ENCODE measurements at regions not wholly inside any gene's neighbourhood (a gene's known extent, or its start where the extent isn't known, plus 50 kb on each side); places are given as distances from the start of the nearest gene placed in this dataset.
"Not testable (repeated sequence)": the region's sequence is repeated elsewhere in the genome, so short reads cannot be mapped to it uniquely, and the experiment has no call there.

DNA sequence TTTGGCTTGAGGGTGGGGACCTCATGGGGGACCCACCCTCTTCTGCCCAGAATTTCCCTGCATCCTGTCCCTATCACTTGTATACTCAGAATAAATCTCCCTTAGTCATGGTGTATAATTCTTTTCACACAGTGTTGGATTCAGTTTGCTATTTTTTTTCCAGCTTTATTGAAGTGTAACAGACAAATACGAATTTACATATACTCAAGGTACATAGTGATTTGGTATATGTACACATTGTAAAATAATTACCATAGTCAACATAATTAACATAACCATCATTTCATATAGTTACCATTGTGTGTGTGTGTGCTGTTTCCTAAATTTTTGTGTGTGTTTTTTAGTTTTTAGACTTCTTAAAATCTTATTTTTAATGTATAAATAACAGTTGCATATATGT, 269.9 kb downstream of the CNTNAP3 start:
- FAIRE-seq = not testable (repeated sequence)

DNA sequence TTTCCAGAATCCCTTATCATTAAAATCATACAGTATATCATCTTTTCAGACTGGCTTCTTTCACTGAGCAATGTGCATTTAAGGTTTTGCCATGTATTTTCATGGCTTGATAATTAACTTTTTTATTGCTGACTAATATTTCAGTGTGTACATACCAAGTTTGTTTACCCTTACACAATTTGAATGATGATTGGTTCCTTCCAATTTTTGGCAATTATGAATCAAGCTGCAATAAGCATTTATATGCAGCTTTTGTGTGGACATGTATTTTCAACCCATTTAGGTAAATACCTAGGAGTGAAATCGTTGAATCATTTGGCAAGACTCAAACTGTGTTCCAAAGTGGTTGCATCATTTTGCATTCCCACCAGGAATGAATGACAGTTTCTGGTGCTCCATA, 272.8 kb downstream of the CNTNAP3 start:
- not testable (repeated sequence) for FAIRE-seq

DNA sequence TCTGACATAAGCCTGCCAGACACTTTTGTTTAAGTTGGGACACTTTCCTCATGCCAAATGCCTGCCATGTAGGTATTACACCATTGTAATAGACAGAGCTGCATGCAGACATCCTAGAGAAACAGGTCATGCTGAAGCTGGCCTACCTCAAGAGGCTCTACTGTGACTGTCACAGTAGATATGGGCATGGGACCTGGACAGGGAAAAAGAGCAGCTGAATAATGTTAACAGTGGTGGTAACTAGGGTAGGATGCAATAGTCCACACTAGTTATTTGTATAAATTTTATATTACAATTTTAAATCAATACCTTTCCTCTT, 273.2 kb downstream of the CNTNAP3 start:
- FAIRE-seq = not testable (repeated sequence)

DNA sequence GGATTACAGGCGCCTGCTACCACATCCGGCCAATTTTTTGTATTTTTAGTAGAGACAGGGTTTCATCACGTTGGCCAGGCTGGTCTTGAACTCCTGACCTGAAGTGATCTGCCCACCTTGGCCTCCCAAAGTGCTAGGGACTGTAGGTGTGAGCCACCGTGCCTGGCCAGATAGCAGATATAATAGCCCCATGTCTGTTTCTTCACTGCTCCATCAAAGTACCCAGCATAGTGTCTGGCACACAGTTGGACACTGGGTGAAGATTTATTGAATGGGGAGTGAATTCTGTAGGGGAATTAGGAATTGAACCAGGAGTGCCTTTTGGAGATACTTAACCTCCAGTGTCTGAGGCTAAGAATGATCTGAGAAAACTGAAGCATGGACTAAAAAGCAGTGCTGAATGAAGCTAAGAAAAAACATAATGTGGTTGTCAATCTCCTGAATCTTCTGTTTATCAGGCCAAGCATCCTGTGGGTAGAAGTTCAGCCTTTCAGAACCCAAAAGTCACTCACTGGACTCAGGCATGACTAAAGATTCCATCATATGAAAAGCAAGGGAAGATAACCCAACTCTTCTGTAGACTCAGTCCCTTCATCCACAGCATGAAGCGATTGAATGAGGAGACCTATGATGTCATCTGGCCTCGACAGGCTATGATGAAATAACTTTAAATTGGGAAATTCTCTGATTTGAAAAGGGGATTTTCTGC, 273.7 kb downstream of the CNTNAP3 start:
- not testable (repeated sequence) for FAIRE-seq

DNA sequence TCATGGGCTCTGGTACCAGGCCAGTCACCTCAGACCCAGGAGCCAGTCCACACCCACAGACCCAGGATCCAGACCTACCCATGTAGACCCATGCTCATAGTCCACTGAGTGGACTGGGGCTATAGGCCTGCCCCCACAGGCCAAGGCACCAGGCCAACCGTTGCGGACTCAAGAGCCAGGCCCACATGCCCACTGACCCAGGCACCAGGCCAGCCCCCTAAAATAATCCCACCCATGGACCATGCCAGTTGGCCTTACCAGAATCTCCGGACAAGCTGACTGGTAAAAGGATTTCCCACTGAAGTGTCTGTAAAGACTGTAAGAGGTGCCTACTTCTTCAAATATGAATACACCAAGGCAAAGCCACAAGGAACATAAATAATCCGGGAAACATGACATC, 278.2 kb downstream of the CNTNAP3 start:
- FAIRE-seq = not testable (repeated sequence)

DNA sequence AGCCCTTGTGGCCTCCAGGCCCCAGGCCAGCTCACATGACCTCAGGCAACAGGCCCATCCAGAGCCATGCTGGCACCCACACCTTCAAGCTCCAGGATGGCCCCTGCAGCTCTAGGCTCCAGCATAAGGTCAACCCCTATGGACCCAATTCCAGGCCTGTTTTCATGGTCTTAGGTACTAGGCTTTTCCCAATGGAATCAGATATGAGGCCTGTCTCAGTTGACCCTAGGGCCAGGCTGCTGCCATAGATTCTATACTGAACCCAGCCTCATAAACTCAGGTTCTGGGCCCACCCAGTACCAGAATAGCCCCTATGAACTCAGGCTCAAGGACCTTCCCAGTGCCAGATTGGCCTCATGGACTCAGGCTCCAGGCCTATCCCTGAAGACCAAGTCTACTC, 278.6 kb downstream of the CNTNAP3 start:
- not testable (repeated sequence) for FAIRE-seq

DNA sequence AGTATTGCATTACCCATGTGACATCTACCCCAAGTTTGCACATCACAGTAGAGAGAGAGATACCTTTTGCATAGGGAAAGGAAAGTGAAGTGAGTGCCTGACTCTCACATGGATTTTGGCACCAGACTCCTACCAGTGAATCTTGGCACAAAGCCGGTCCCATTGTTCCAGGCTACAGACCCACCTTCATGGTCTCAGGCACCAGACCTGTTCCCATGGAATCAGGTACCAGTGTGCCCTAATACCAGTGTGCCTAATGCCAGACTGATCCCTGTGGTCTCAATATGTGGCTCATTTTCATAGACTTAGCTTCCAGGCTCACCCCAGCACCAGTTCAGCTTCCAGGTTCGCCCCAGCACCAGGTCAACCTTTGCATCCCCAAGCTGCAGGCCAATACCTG, 279.1 kb downstream of the CNTNAP3 start:
- FAIRE-seq = not testable (repeated sequence)

DNA sequence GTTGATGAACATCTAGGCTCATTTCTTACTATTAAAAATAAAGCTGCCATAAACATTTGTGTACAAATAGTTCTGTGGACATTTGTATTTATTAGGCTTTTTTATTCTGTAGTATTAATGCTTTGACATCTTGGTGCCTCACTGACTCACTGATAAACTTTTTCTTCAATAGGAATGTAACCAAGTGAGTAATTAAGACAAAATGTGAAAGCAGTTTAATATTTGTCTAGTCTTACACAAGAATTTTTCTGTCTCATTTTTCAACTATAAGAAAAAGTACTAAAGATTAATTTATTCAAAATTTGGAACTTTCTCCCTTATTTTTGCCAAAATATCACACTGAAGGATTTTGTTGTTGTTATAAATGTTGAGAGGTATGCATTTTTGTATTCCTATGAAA, 282.2 kb downstream of the CNTNAP3 start:
- not testable (repeated sequence) for FAIRE-seq

DNA sequence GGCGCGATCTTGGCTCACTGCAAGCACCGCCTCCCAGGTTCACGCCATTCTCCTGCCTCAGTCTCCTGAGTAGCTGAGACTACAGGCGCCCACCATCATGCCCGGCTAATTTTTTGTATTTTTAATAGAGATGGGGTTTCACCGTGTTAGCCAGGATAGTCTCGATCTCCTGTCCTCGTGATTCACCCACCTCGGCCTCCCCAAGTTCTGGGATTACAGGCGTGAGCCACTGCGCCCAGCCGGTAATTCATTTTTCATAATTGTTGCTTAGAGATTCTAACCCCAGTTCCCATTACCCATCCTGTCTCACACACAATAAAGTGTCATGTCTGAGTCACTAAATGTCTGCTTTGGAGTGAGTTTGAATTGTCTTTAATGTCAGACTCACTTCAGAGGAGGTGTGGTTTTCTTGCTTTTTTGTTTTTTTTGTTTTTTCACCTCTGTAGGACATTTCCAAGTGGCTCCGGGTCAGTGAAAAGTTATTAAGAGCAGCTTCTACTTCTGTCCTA, 281.2 kb upstream of the FAM240B start:
- not testable (repeated sequence) for FAIRE-seq

DNA sequence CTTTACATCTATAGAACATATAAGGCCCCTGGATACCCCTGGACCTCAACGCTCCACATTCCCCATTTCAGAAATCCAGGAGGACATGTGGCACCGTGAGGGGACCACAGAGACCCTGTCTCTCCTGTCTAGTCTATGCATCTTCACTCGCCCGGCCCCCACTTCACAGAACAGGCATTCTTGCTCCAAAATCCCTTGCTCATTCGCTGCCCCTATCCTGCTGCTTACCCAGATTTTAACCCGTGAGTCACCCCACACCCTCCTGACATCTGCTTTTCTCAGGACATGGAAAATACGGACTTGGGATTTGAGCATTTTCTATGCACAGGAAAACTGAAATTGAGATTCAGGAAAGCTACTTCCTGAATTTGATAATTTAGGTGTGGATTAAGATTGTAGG, 279.3 kb upstream of the FAM240B start:
- not testable (repeated sequence) for FAIRE-seq

DNA sequence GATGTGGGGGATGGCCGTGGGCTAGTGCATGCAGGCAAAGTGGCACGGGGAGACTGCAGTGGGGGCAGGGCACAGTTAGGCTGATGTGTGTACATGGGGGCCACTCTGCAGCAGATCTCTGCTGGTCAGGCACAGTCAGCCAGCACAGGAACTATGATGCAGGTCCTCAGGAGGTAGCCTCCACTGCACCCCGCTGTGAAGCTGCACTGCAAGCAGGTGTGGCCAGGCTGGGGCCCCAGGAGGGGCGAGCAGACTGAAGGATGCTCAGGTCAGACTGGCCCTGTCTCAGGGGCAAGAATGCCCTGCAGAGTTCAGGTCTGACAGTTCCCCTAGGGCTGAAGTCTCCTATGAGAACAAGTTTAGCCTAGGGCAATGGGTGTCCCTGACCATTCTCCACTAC, 273.8 kb upstream of the FAM240B start:
- FAIRE-seq = not testable (repeated sequence)

DNA sequence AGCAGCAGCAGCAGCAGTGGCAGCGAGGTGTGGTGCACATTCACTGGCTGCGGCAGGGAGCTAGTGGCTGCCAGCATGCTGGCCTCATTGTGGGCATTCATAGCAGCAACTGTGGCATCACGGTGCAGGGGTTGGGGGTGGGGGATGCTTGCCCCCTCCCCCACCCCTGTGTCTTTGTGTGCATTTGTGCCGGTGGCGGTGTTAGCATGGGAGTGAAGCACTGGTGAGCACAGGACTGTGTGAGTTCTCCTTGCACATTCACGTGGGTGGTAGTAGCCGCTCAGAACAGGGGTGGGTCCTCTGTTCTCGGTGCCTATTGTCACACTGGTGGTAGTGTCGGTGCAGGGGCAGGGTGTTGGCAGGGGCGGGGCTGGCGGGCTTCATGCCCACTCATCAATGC, 273.2 kb upstream of the FAM240B start:
- FAIRE-seq = not testable (repeated sequence)

DNA sequence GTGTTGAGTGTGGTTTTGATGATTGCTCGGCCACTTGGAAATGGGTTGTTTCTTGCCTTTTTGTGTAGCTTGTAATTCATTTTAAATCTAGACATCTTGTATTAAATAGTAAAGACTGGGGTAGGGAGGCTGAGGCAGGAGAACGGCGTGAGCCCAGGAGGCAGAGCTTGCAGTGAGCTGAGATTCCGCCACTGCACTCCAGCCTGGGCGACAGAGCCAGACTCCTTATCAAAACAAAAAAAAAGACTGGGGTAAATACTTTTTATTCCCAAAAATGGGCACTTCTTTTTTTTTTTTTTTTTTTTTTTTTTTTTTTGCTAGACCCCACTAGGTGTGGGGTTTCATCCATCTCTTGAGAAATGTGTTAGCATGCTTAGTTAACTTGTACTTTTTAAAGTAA, 258.8 kb upstream of the FAM240B start:
- not testable (repeated sequence) for FAIRE-seq

DNA sequence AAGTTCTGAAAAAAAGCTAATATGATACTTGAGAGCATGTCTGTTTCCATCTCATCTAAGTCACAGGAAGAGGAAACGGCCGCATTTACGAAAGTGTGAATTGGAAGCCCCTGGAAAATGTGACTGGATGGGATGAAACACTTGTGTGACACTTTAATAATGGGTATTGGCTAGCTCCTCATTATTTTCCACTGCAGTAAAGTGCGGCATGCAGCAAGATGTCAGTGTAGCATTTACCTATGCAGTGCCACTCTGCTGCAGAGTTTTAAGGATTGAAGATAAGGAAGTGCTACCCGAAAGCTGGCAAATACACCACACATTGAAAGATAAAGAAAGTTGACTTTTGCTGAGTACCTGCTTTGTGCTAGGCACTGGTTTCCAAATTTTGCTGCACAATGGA, 249.5 kb upstream of the FAM240B start:
- FAIRE-seq = not testable (repeated sequence)

DNA sequence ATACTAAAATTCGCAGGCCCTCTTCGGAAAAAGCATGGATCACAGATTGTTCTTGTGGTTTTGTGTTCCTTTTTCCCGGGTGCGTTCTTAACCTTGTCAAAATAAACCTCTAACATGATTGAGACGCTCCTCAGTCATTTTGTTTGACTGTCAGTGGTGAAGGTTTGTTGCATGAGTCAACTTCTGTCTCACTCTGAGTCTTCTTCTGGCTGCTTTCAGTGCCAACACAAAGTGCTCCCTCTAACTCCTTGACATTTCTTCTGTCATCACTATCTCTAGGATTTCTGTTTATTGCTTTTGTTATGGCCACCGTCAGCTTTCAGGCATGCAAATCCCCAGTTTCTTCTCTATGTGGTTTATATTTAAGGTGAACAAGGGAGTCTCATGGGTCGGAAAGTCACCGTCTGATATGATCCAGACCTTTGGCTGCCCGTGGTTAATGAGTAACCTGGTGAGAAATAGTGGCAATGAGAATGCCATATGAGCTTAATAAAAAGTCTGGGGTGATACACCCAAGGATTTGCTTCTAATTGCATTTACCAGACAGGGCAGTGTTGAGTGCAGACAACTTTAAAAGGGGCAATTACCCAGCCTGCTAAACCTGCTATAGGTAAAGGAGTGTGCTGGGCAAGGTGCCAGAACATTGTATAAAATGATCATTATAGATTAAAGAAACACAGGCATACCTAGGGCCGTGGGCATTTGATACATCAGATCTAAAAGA, 248.9 kb upstream of the FAM240B start:
- peak; percentile 90 for FAIRE-seq

DNA sequence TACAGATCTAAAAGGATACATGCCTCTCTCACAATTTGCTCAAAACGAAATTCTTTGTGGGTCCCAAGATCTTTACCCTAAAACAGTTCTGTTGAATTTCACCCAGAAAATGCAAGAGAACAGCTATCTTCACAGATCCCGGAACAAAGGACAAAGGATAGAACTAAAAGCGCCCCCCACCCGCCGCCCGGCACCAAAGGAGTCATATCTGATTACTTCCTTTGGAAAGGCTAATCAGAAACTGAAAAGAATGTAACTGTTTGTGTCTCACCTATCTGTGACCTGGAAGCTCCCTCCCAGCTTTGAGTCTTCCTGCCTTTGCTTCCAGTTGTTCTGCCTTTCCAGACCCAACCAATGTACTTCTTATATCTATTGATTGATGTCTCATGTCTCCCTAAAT, 247.9 kb upstream of the FAM240B start:
- FAIRE-seq = not testable (repeated sequence)

DNA sequence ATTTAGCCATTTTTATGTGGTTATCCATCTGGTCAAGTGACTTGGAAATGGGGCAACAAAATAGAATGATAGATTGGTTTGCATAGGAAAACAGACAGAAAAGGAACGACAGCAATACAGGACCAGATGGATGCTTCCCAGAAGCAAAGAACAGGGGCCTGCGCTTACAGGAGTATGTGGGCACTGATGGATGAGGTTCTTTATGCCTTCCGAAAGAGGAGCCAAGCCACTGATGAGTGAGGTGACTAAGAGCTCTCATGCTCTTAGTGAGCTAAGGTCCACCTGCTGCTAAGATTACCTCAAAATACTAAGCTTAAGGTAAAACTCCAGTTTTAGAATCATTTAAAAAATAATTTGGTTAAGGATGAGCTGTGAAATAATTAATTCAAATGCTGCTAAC, 247.4 kb upstream of the FAM240B start:
- FAIRE-seq = not testable (repeated sequence)

DNA sequence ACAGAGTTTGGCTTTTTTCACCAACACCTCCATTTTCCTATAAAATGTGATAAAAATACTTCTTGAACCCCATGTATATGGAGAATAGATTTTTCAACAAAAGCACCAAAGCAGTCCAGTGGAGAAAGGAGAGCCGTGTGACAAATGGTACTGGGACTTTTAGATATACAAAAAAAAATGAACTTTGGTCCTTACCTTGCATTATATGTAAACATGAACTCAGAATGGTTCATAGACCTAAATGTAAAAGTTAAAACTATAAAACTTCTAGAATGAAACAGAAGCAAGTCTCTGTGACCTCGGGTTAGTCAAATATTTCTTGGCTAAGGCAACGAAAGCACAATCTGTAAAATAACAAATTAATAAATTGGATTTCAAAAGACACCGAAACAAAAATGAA, 239.9 kb upstream of the FAM240B start:
- FAIRE-seq = peak; percentile 51

DNA sequence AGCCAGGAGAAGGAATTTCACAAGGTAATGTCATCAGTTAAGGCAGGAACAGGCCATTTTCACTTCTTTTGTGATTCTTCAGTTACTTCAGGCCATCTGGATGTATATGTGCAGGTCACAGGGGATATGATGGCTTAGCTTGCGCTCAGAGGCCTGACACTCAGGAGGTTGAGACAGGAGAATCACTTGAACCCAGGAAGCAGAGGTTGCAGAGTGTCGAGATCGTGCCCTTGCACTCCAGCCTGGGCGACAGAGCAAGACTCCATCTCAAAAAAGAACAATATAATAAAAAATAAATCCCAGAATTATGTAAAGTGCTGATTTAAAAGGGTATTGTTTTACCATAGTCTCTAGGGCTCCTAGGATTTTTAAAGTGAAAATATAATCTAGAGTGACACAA, 235.9 kb upstream of the FAM240B start:
- not testable (repeated sequence) for FAIRE-seq

DNA sequence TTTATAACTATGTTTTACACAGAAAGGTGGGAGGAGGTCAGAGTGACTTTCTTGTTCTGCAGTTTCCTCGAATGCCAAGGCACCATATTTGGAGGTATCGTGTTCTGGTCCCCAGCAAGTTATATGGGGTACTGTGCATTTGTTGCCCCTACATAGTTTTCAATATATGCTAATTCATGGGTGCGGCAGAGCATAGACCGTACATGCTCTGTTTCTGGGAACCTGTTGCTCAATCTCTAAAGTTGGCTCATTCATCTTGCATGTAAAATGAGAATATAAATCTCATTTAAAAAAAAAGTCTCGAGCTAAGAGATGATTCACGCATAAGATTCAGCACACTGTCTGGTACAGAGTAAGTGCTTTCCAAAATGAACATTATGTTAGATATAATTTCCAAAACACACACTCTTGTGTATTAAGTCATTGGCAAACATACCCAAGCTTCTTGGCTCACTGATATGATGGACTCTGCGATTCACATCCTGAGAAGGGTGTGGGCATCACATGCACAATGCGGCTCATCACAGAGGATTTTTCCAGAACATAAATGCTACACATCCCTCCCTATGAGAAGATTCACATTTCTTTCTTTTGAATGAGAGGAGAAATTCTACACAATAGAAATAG, 232.9 kb upstream of the FAM240B start:
- not testable (repeated sequence) for FAIRE-seq

DNA sequence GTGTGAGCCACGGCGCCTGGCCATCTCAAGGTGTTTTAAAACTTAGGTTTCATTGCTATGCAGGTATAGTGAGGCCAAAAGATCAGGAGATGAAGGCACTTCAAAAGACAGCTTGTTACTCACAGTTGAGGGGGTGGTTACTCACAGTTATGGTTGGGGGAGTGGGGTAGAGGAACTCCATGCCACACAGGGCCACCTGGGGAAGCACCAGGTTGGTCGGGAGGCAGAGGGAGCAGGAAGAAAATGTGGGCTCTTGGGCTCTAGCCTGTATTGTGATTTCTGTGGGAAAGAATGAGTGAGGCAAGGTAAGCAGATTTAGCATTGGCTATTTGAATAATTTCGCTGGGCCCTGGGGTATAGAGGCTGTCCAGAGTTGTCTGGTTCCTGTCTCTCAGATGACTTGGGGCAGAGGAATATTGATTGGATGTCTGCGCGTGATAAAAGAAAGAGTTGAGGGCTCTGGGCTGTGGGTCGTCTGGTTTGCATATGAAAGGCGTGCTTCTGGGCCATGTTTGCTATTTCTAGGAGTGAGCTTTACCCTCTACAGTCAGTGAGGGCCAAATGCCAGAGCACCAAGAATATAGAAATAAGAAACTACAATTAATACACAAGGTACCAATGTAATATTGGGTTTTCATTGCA, 226.1 kb upstream of the FAM240B start:
- FAIRE-seq = not testable (repeated sequence)

DNA sequence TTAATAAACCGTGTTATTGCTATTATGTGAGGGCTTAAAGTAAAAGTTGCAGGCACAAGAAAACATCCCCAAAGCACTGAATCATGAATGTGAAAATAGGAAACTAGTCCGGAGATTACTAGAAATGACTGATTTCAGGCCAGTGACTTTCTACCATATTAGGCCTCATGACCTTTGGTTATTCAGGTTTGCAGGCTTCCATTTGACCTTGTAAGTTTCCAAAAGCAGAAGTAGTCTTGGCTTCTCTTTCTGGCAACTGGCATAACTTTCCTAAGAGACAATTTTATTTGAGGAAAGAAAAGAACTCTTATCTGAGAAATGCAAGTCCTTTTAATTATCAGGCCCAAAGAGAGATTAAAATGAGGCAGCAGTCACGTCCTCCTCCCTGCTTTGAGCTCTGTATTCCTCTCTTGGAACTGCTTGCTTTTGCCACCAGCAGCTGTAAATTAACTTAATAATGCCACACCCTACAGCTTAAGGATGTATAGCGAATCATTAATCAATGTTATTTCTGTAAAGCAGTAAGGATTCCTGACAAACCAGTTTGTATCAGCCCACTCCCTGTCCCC, 225.0 kb upstream of the FAM240B start:
- not testable (repeated sequence) for FAIRE-seq

DNA sequence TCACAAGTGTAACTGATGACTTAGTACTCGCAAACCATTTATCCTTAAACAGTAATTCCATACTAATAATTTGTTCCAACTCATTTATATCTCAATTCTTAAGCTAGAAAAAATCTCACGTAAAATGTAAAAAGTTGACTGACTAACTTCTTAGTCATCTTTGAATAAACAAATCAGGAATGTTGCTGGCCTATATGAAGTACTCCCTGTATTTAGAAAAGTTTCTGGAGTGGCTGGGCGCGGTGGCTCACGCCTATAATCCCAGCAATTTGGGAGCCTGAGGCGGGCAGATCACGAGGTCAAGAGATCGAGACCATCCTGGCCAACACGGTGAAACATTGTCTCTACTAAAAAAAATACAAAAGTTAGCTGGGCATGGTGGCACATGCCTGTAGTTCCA, 220.6 kb upstream of the FAM240B start:
- not testable (repeated sequence) for FAIRE-seq
